Neural cell (in vitro differentiated cells): ENCODE measurements at regions not wholly inside any gene's neighbourhood (a gene's known extent, or its start where the extent isn't known, plus 50 kb on each side); places are given as distances from the start of the nearest gene placed in this dataset.

Source experiments
- H2AFZ ChIP-seq: fragments of 200-600, 300-800 bp; sonication (generic), shearing (Covaris generic); 2 replicates; pipeline ENCODE4 v1.6.0; 2014; ENCODE audit warnings: low read depth, mild to moderate bottlenecking, antibody characterized with exemption, low read length, moderate library complexity
- H3F3A ChIP-seq: fragments of 200-600 bp; shearing (Covaris generic); 2 replicates; pipeline ENCODE4 v1.6.1; 2016; ENCODE audit warnings: mild to moderate bottlenecking, moderate library complexity, mixed read lengths, antibody characterized with exemption, low read length; ENCODE audit not compliant: insufficient read depth, poor library complexity, severe bottlenecking
- H3K27ac ChIP-seq: fragments of 200-600, 300-800 bp; sonication (generic), shearing (Covaris generic); 2 replicates; pipeline ENCODE4 v1.5.1; 2014; ENCODE audit warnings: mild to moderate bottlenecking, low read length, moderate library complexity
- H3K27me3 ChIP-seq: fragments of 300-800, 200-600 bp; sonication (generic), shearing (Covaris generic); 2 replicates; pipeline ENCODE4 v1.6.0; 2014; ENCODE audit warnings: mild to moderate bottlenecking, low read depth, low read length, moderate library complexity; ENCODE audit not compliant: insufficient read depth
- H3K36me3 ChIP-seq: fragments of 300-800, 200-600 bp; sonication (generic), shearing (Covaris generic); 2 replicates; pipeline ENCODE4 v1.5.1; 2014; ENCODE audit warnings: mild to moderate bottlenecking, antibody characterized with exemption, low read length, moderate library complexity; ENCODE audit not compliant: insufficient read depth
- H3K4me2 ChIP-seq: fragments of 300-800, 200-600 bp; sonication (generic), shearing (Covaris generic); 2 replicates; pipeline ENCODE4 v1.6.0; 2014; ENCODE audit warnings: mild to moderate bottlenecking, low read length
- H3K4me3 ChIP-seq: fragments of 300-800, 200-600 bp; sonication (generic), shearing (Covaris generic); 2 replicates; pipeline ENCODE4 v1.5.1; 2014; ENCODE audit warnings: mild to moderate bottlenecking, low read length, moderate library complexity
- H3K79me2 ChIP-seq: fragments of 200-600 bp; shearing (Covaris generic); replicated peaks from 2 replicates; pipeline ENCODE4 v1.6.0; 2014; ENCODE audit warnings: mild to moderate bottlenecking, low read length, moderate library complexity; ENCODE audit not compliant: insufficient read depth
- H3K9ac ChIP-seq: fragments of 300-800, 200-600 bp; sonication (generic), shearing (Covaris generic); 2 replicates; pipeline ENCODE4 v1.6.1; 2016; ENCODE audit warnings: mild to moderate bottlenecking, low read length, mixed read lengths
- H3K9me2 ChIP-seq: fragments of 200-600 bp; shearing (Covaris generic); 2 replicates; pipeline ENCODE4 v1.6.1; 2016; ENCODE audit warnings: mild to moderate bottlenecking, low read length, mixed read lengths; ENCODE audit not compliant: insufficient read depth
- H3K9me3 ChIP-seq: fragments of 200-600, 300-800 bp; sonication (generic), shearing (Covaris generic); 2 replicates; pipeline ENCODE4 v1.6.1; 2016; ENCODE audit warnings: mild to moderate bottlenecking, mixed run types, low read length, moderate library complexity, mixed read lengths
- H4K20me1 ChIP-seq: fragments of 200-600 bp; shearing (Covaris generic); 2 replicates; pipeline ENCODE4 v1.6.1; 2016; ENCODE audit warnings: mild to moderate bottlenecking, mixed run types; ENCODE audit not compliant: insufficient read depth
- EP300 ChIP-seq: fragments of 450-650 bp; conservative IDR thresholded peaks from 2 replicates; pipeline ENCODE4 v1.6.1; 2014; ENCODE audit warnings: antibody characterized with exemption, mild to moderate bottlenecking, moderate library complexity; ENCODE audit not compliant: poor library complexity, severe bottlenecking
- EZH2 ChIP-seq: fragments of 200-600, 300-800 bp; shearing (Covaris generic), sonication (generic); IDR thresholded peaks from 2 replicates; pipeline ENCODE4 v1.6.1; 2014; ENCODE audit warnings: antibody characterized with exemption, low read length, borderline replicate concordance, mild to moderate bottlenecking; ENCODE audit not compliant: insufficient read depth, poor library complexity, severe bottlenecking
- MXI1 ChIP-seq: fragments of 450-650 bp; conservative IDR thresholded peaks from 2 replicates; pipeline ENCODE4 v1.6.1; 2014; ENCODE audit warnings: antibody characterized with exemption, mild to moderate bottlenecking; ENCODE audit not compliant: poor library complexity, severe bottlenecking
- POLR2AphosphoS5 ChIP-seq: IDR thresholded peaks from 2 replicates; pipeline ENCODE4 v1.6.1; 2012
- RAD21 ChIP-seq: fragments of 450-650 bp; conservative IDR thresholded peaks from 2 replicates; pipeline ENCODE4 v1.6.1; 2014; ENCODE audit warnings: antibody characterized with exemption, mild to moderate bottlenecking, moderate library complexity
- SMC3 ChIP-seq: fragments of 450-650 bp; conservative IDR thresholded peaks from 2 replicates; pipeline ENCODE4 v1.6.1; 2014; ENCODE audit warnings: antibody characterized with exemption, mild to moderate bottlenecking, moderate library complexity; ENCODE audit not compliant: poor library complexity
- TAF1 ChIP-seq: IDR thresholded peaks from 2 replicates; pipeline ENCODE4 v1.6.1; 2012; ENCODE audit warnings: low read depth
- TF ChIP-seq, protein P1 (sequence below): IDR thresholded peaks from 2 replicates; pipeline ENCODE4 v1.6.1; 2012; ENCODE audit warnings: borderline replicate concordance
- TF ChIP-seq, protein P2 (sequence below): fragments of 450-650 bp; IDR thresholded peaks from 2 replicates; pipeline ENCODE4 v1.5.1; 2014; ENCODE audit warnings: antibody characterized with exemption, mild to moderate bottlenecking, moderate library complexity; ENCODE audit not compliant: poor library complexity, severe bottlenecking

DNA sequence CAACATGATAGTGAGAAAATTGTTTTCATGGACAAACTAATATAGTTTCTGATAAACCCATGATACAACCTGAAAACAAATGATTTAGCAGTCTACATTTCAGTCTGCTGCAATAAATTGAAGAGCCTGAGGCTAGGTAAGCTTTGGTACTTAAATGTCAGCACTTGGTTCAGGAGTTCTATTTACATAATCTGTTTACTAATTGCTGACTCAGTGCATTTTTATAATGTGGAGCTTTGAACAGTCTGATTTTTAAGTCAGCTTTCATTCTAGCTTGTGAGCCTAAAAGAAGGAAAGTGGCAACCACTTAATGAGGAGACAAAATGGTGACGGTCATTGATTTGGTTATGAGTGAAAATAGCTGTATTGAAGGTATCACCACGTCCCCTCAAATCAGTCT, 488.6 kb downstream of the CPS1 start:
- TF ChIP-seq EP300 (no peak), MXI1 (no peak), POLR2AphosphoS5 (no peak), TAF1 (no peak), RAD21 (no peak), EZH2 (no peak), SMC3 (no peak)
- TF ChIP-seq, protein P1, sequence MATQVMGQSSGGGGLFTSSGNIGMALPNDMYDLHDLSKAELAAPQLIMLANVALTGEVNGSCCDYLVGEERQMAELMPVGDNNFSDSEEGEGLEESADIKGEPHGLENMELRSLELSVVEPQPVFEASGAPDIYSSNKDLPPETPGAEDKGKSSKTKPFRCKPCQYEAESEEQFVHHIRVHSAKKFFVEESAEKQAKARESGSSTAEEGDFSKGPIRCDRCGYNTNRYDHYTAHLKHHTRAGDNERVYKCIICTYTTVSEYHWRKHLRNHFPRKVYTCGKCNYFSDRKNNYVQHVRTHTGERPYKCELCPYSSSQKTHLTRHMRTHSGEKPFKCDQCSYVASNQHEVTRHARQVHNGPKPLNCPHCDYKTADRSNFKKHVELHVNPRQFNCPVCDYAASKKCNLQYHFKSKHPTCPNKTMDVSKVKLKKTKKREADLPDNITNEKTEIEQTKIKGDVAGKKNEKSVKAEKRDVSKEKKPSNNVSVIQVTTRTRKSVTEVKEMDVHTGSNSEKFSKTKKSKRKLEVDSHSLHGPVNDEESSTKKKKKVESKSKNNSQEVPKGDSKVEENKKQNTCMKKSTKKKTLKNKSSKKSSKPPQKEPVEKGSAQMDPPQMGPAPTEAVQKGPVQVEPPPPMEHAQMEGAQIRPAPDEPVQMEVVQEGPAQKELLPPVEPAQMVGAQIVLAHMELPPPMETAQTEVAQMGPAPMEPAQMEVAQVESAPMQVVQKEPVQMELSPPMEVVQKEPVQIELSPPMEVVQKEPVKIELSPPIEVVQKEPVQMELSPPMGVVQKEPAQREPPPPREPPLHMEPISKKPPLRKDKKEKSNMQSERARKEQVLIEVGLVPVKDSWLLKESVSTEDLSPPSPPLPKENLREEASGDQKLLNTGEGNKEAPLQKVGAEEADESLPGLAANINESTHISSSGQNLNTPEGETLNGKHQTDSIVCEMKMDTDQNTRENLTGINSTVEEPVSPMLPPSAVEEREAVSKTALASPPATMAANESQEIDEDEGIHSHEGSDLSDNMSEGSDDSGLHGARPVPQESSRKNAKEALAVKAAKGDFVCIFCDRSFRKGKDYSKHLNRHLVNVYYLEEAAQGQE: no peak
- TF ChIP-seq, protein P2, sequence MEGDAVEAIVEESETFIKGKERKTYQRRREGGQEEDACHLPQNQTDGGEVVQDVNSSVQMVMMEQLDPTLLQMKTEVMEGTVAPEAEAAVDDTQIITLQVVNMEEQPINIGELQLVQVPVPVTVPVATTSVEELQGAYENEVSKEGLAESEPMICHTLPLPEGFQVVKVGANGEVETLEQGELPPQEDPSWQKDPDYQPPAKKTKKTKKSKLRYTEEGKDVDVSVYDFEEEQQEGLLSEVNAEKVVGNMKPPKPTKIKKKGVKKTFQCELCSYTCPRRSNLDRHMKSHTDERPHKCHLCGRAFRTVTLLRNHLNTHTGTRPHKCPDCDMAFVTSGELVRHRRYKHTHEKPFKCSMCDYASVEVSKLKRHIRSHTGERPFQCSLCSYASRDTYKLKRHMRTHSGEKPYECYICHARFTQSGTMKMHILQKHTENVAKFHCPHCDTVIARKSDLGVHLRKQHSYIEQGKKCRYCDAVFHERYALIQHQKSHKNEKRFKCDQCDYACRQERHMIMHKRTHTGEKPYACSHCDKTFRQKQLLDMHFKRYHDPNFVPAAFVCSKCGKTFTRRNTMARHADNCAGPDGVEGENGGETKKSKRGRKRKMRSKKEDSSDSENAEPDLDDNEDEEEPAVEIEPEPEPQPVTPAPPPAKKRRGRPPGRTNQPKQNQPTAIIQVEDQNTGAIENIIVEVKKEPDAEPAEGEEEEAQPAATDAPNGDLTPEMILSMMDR: no peak
- H3K9me3 ChIP-seq: no peaks in the 10 kb centered on the region
- no peaks in the 10 kb centered on the region for H4K20me1 ChIP-seq
- no peak overlapping the region for H3K4me2 ChIP-seq
- no peak overlapping the region for H3K9ac ChIP-seq
- no peak overlapping the region for H2AFZ ChIP-seq
- no peaks in the 10 kb centered on the region for H3K79me2 ChIP-seq
- H3K4me3 ChIP-seq: no peak overlapping the region
- H3K9me2 ChIP-seq: no peaks in the 10 kb centered on the region
- no peaks in the 10 kb centered on the region for H3K36me3 ChIP-seq
- no peak overlapping the region for H3K27ac ChIP-seq
- H3F3A ChIP-seq: no peaks in the 10 kb centered on the region
- H3K27me3 ChIP-seq: no peaks in the 10 kb centered on the region

DNA sequence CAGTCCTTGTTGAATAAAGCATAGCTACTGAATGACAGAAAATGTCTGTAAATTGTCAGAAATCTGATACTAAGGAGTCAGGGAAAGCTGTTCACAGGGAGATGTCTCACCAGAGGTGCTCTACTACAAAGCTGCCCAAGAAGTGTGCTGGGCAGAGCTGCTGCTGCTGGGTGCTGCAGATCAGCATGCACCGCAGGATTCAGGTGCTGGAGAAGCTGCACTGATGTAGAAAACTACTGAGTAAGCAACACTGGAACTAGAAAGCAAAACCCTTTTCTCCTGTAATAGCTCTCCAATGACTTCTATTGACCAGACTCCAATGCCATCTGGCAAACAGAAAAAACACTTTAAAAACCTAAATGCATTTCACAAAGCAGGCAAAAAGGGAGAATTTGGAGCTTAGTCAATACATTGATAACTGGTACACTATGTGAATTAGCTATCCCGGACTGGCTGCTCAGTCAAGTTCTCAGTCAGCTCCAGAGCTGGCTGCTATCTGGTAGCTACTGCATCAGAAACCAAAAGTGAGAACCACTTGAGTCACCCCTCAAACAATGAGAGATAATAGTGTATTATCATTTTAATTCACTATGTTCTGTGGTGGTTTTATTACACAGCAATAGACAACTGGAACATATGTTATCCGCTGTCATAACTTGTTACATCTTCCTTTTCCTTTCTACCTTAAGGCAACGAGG, 493.1 kb downstream of the CPS1 start:
- no peak overlapping the region for H2AFZ ChIP-seq
- TF ChIP-seq SMC3: no peak

More for the DNA sequence above, 493.1 kb downstream of the CPS1 start:
- Histone ChIP-seq H3K9me3 (no peaks in the 10 kb centered on the region), H4K20me1 (no peaks in the 10 kb centered on the region), H3K9me2 (no peaks in the 10 kb centered on the region), H3K27me3 (no peaks in the 10 kb centered on the region), H3K4me3 (no peak overlapping the region), H3K27ac (no peak overlapping the region), H3K9ac (no peak overlapping the region), H3K4me2 (no peak overlapping the region), H3K79me2 (no peaks in the 10 kb centered on the region), H3F3A (no peaks in the 10 kb centered on the region), H3K36me3 (no peaks in the 10 kb centered on the region)
